GM23248 (cell line): ENCODE measurements at regions not wholly inside any gene's neighbourhood (a gene's known extent, or its start where the extent isn't known, plus 50 kb on each side); places are given as distances from the start of the nearest gene placed in this dataset.

Experiments
- DNase-seq: peaks from one replicate; pipeline ENCODE4 v3.0.0-alpha.2; 2015
- H2AFZ ChIP-seq: fragments of 200-600 bp; sonication (generic); 2 replicates; pipeline ENCODE4 v1.6.1; 2016; ENCODE audit warnings: antibody characterized with exemption
- H3F3A ChIP-seq: fragments of 200-600 bp; sonication (generic); 2 replicates; pipeline ENCODE4 v1.6.1; 2016; ENCODE audit warnings: mild to moderate bottlenecking, antibody characterized with exemption, mixed run types; ENCODE audit not compliant: insufficient read depth
- H3K27ac ChIP-seq: fragments of 200-600 bp; sonication (generic); 2 replicates; pipeline ENCODE4 v1.5.1; 2016; ENCODE audit warnings: mild to moderate bottlenecking
- H3K27me3 ChIP-seq: fragments of 200-600 bp; sonication (generic); replicated peaks from 2 replicates; pipeline ENCODE4 v1.6.1; 2016; ENCODE audit warnings: mild to moderate bottlenecking; ENCODE audit not compliant: insufficient read depth
- H3K36me3 ChIP-seq: fragments of 200-600 bp; sonication (generic); 2 replicates; pipeline ENCODE4 v1.6.1; 2016; ENCODE audit warnings: low read depth, mild to moderate bottlenecking
- H3K4me1 ChIP-seq: fragments of 200-600 bp; sonication (generic); 2 replicates; pipeline ENCODE4 v1.6.1; 2016; ENCODE audit warnings: mild to moderate bottlenecking; ENCODE audit not compliant: insufficient read depth
- H3K4me2 ChIP-seq: fragments of 200-600 bp; sonication (generic); one replicate; pipeline ENCODE4 v1.6.1; 2016; ENCODE audit warnings: mild to moderate bottlenecking; ENCODE audit not compliant: unreplicated experiment
- H3K4me3 ChIP-seq: fragments of 200-600 bp; sonication (generic); 2 replicates; pipeline ENCODE4 v1.5.1; 2016; ENCODE audit warnings: mild to moderate bottlenecking
- H3K79me2 ChIP-seq: fragments of 200-600 bp; sonication (generic); 2 replicates; pipeline ENCODE4 v1.6.1; 2016; ENCODE audit warnings: mild to moderate bottlenecking; ENCODE audit not compliant: insufficient read depth
- H3K9ac ChIP-seq: fragments of 200-600 bp; sonication (generic); 2 replicates; pipeline ENCODE4 v1.6.1; 2016; ENCODE audit warnings: mild to moderate bottlenecking
- H3K9me2 ChIP-seq: fragments of 200-600 bp; sonication (generic); 2 replicates; pipeline ENCODE4 v1.6.1; 2016; ENCODE audit warnings: mixed run types, mild to moderate bottlenecking, moderate library complexity; ENCODE audit not compliant: insufficient read depth
- H3K9me3 ChIP-seq: fragments of 200-600 bp; sonication (generic); one replicate; pipeline ENCODE4 v1.6.1; 2017; ENCODE audit warnings: low read depth
- H4K20me1 ChIP-seq: fragments of 200-600 bp; sonication (generic); 2 replicates; pipeline ENCODE4 v1.6.0; 2016; ENCODE audit not compliant: insufficient read depth
- EZH2 ChIP-seq: fragments of 200-600 bp; sonication (generic); IDR thresholded peaks from 2 replicates; pipeline ENCODE4 v1.6.1; 2018; ENCODE audit warnings: antibody characterized with exemption, mild to moderate bottlenecking; ENCODE audit not compliant: insufficient read depth, poor library complexity, severe bottlenecking
- EZH2phosphoT487 ChIP-seq: fragments of 200-600 bp; sonication (generic); IDR thresholded peaks from 2 replicates; pipeline ENCODE4 v1.6.1; 2018; ENCODE audit warnings: antibody characterized with exemption, moderate library complexity, mild to moderate bottlenecking, low read depth; ENCODE audit not compliant: insufficient read depth
- WGBS, 2 experiments: methylation state at CpG; one replicate each; pipeline ENCODE4 v1.1.6; 2015 to 2017; ENCODE audit warnings: low lambda C conversion rate in 2 of 2, low coverage in 1 of 2; ENCODE audit errors: missing lambda C conversion rate in 2 of 2; 5-methylcytosine and 5-hydroxymethylcytosine counted together
- in situ Hi-C: fragments of 300-500 bp; cut with MboI; formaldehyde crosslinking; loops from 2 replicates; pipeline ENCODE4 v1.15.0; 2020

DNA sequence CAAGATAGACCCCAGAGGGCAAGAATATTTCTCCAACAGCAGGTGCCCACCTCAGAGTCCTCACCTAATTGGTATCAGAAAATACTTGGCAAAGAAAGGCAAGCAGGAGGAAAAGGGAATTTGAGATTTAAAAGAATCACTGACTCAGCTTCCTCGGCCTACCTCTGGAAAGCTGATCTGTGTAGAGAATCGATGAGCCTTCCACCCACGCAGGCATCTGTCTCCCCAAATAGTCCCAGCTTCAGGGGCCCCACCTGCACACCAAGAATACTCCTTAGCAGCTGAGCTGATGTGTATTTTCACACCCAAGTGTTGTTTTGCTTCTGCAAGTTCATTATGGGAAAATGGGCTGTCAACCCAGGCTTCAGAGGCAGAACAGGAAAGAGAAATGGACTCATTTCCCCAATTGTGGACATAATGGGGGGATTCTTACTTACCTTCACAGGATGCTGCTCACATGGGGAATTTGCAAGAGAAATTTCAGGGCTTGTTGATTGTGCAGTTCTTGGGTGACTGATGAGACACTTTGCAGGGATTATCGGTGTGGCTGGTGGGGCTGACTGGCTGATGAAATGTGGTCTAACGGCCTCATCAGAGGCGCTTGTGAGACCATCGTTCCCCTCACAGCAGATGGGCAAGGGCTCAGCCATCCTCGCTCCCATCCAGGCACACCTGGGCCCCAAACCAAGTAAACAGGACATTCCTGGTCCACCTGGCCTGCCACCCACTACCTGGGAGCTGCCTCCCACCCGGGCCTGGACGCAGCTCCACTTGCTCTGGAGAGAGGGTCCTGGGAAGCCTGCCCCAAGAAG lies 436.3 kb downstream of the PTPRU start:
- TF ChIP-seq EZH2phosphoT487: no peak
- no peak for TF ChIP-seq EZH2
- no peaks in the 10 kb centered on the region for H3K4me1 ChIP-seq
- DNase-seq: no peak

DNA sequence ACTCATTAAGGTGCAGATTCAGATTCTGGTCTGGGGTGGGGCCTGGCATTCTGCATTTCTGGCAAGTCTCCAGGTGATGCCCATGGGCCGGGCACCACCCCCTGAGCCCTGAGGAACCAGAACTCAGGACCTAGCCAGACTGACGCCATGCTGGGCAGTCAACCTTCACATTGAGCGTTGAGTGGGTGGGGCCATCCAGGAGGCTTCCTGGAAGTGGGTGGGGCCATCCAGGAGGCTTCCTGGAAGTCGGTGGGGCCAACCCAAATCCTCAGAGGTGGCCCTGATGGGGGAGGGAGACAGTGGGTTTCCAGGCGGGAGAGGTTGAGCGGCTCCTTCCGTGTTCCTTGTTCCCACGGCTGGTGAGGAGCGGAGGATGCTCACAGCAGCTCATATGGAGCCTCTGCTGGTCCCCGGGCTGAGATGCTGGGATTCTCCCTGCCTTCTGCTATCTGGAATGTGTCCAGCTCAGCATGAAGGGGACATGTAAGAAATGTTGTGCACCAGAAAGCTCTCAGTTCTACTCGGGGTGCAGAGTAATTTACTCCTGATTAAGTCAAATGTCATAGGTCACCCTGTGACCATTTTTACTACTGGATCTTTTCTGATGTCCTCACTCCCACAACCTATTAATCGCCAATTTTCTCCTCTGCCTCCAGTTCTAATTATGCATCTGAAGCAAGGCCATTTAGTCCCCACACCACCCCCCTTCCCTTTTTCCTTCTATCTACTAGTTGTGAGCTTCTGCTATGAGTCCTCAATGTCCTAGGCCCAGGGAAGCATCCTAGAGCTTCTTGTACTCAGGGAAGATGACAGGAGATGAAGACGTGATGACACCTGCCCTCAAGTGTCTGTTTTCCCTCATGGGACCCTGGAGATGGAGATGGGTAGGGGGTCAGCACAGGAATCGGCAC lies 435.4 kb downstream of the PTPRU start:
- H4K20me1 ChIP-seq: no peaks in the 10 kb centered on the region
- H3K79me2 ChIP-seq: no peaks in the 10 kb centered on the region
- no peaks in the 10 kb centered on the region for H3K36me3 ChIP-seq
- H2AFZ ChIP-seq: no peak overlapping the region
- H3K27me3 ChIP-seq: peaks cover 7% of the 10 kb centered on the region; the same call in 1 of the 2 replicates
- H3F3A ChIP-seq: no peaks in the 10 kb centered on the region
- DNase-seq: no peak
- TF ChIP-seq EZH2phosphoT487: no peak
- no peak for TF ChIP-seq EZH2
- no peaks in the 10 kb centered on the region for H3K9me3 ChIP-seq
- H3K4me2 ChIP-seq: no peak overlapping the region
- no peak overlapping the region for H3K27ac ChIP-seq
- H3K4me1 ChIP-seq: no peaks in the 10 kb centered on the region
- no peak overlapping the region for H3K4me3 ChIP-seq
- WGBS, 2 experiments: 61 to 64% methylated on average over 14 of the region's 14 CpGs
- in situ Hi-C loops: no loop called here
- no peak overlapping the region for H3K9ac ChIP-seq
- no peaks in the 10 kb centered on the region for H3K9me2 ChIP-seq

More for the DNA sequence above, 436.3 kb downstream of the PTPRU start:
- H3K79me2 ChIP-seq: no peaks in the 10 kb centered on the region
- in situ Hi-C loops: no loop called here
- no peak overlapping the region for H3K27ac ChIP-seq
- no peaks in the 10 kb centered on the region for H3K9me2 ChIP-seq
- H4K20me1 ChIP-seq: no peaks in the 10 kb centered on the region
- H3K36me3 ChIP-seq: no peaks in the 10 kb centered on the region
- no peak overlapping the region for H3K4me2 ChIP-seq
- no peak overlapping the region for H3K4me3 ChIP-seq
- H3K9ac ChIP-seq: no peak overlapping the region
- no peaks in the 10 kb centered on the region for H3K9me3 ChIP-seq
- H2AFZ ChIP-seq: no peak overlapping the region
- H3K27me3 ChIP-seq: peaks cover 4% of the 10 kb centered on the region; the same call in 1 of the 2 replicates
- no peaks in the 10 kb centered on the region for H3F3A ChIP-seq
- 79 to 80% methylated on average over 8 to 10 of the region's 10 CpGs for WGBS, 2 experiments

- Histone ChIP-seq H3F3A (no peaks in the 10 kb centered on the region), H3K4me3 (no peak overlapping the region), H3K79me2 (no peaks in the 10 kb centered on the region), H3K4me2 (no peak overlapping the region), H3K27me3 (peaks cover 9% of the 10 kb centered on the region; the same call in 1 of the 2 replicates), H4K20me1 (no peaks in the 10 kb centered on the region), H3K27ac (no peak overlapping the region), H3K36me3 (no peaks in the 10 kb centered on the region), H3K9me2 (no peaks in the 10 kb centered on the region), H3K9me3 (no peaks in the 10 kb centered on the region), H3K9ac (no peak overlapping the region), H3K4me1 (no peaks in the 10 kb centered on the region), H2AFZ (no peak overlapping the region)
- in situ Hi-C loops: no loop called here
- TF ChIP-seq EZH2: no peak
- TF ChIP-seq EZH2phosphoT487: no peak
- no peak for DNase-seq
- 79 to 93% methylated on average over 7 of the region's 7 CpGs for WGBS, 2 experiments
These were observed 434.4 kb downstream of the PTPRU start for GRCh38 chr1:29670752-29671151.

DNA sequence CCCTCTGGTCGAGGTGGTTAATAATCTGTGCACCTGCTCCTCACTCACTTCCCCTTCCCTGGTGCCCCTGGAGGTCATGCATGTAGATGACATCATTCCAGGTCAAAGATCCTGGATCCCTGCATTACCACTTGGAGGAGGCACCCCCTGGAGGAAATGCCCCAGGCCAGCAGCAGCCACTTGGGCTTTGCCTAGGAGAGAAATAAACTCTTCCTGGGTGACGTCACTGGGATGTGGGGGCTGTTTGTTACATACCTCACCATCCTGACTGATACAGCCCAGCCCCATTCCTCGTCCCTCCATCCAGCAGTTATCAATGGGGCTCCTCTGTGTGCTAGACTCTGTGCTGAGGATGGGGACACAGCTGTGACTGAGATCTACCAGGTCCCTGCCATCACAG lies 433.6 kb downstream of the PTPRU start:
- Histone ChIP-seq H3K36me3 (no peaks in the 10 kb centered on the region), H3K4me2 (no peak overlapping the region), H3K9me3 (no peaks in the 10 kb centered on the region), H3K9me2 (no peaks in the 10 kb centered on the region), H3K9ac (no peak overlapping the region), H3F3A (no peaks in the 10 kb centered on the region), H3K27ac (no peak overlapping the region), H4K20me1 (no peaks in the 10 kb centered on the region), H3K27me3 (peaks cover 9% of the 10 kb centered on the region; the same call in 1 of the 2 replicates), H3K4me3 (no peak overlapping the region), H3K4me1 (no peaks in the 10 kb centered on the region), H3K79me2 (no peaks in the 10 kb centered on the region), H2AFZ (no peak overlapping the region)
- in situ Hi-C loops: no loop called here
- TF ChIP-seq EZH2phosphoT487 (no peak), EZH2 (no peak)
- 69 to 73% methylated on average over 3 of the region's 3 CpGs for WGBS, 2 experiments
- DNase-seq: no peak
